HepG2 (cell line): ENCODE measurements at regions not wholly inside any gene's neighbourhood (a gene's known extent, or its start where the extent isn't known, plus 50 kb on each side); places are given as distances from the start of the nearest gene placed in this dataset.

ENCODE experiments used
- ATAC-seq: fragments of 200-7000 bp; cut with Tn5 transposase; 3 replicates; pipeline ENCODE4 v1.9.1; 2020; ENCODE audit warnings: mild to moderate bottlenecking, moderate library complexity
- BruUV-seq: library from RNA; stranded (reverse); fragments of 400-500 nt; replicated peaks from 2 replicates; lab custom pipeline; 2021; lab: Mats Ljungman, UMichigan
- CTCF ChIA-PET: fragments of 300-600 bp; formaldehyde crosslinking; extraction: SDS; loops from one replicate; lab custom pipeline; 2021; ENCODE audit warnings: low total read pairs, inconsistent platforms, low intra/inter-chr PET ratio; lab: Yijun Ruan, JAX
- POLR2A ChIA-PET: fragments of 350-600 bp; sonication (Branson Sonifier 250); formaldehyde crosslinking; loops from one replicate; lab custom pipeline; 2020; ENCODE audit warnings: antibody characterized with exemption, inconsistent platforms; lab: Yijun Ruan, JAX
- DNase-seq: peaks from one replicate; pipeline ENCODE4 v3.0.0-alpha.2; 2015; ENCODE audit warnings: low spot score
- FAIRE-seq: peaks from 3 replicates; lab custom pipeline; 2011; peaks lifted over from hg19 to GRCh38; lab: Jason Lieb, UNC
- H2AFZ ChIP-seq: one replicate; pipeline ENCODE4 v1.6.1; 2011; ENCODE audit warnings: low read length, inconsistent platforms
- H3K27ac ChIP-seq: fragments of 300-600 bp; 3 replicates; pipeline ENCODE4 v1.8.0; 2011; ENCODE audit warnings: mixed run types, mild to moderate bottlenecking, mixed read lengths, low read length, inconsistent platforms; ENCODE audit not compliant: insufficient read depth; ENCODE audit errors: extremely low read length
- H3K27me3 ChIP-seq, 2 experiments: fragments of 200-600 bp in 1 of 2; 2 replicates in 1 of 2; 3 replicates in 1 of 2; pipeline versions ENCODE4 v1.6.0 to v1.8.0; 2011; ENCODE audit warnings: low read length in 2 of 2, mild to moderate bottlenecking in 2 of 2, moderate library complexity in 2 of 2, inconsistent platforms in 1 of 2; ENCODE audit not compliant: insufficient read depth in 2 of 2, control insufficient read depth in 1 of 2
- H3K36me3 ChIP-seq, 2 experiments: fragments of 200-600 bp in 1 of 2; replicated peaks in 1 of 2; 2 replicates in 1 of 2; 3 replicates in 1 of 2; pipeline versions ENCODE4 v1.5.1 to v1.8.0; 2011; ENCODE audit warnings: low read length in 2 of 2, inconsistent platforms in 1 of 2; ENCODE audit not compliant: insufficient read depth in 2 of 2, control insufficient read depth in 1 of 2
- H3K4me1 ChIP-seq: 2 replicates; pipeline ENCODE4 v1.5.1; 2012; ENCODE audit warnings: low read length, inconsistent platforms; ENCODE audit not compliant: insufficient read depth
- H3K4me2 ChIP-seq: 2 replicates; pipeline ENCODE4 v1.6.0; 2011; ENCODE audit warnings: low read depth, low read length, inconsistent platforms
- H3K4me3 ChIP-seq, 3 experiments: fragments of 200-600 bp in 1 of 3; sonication (generic), shearing (Covaris generic) in 1 of 3; replicated peaks in 1 of 3; 2 replicates each; pipeline ENCODE4 v1.5.1; 2011 to 2016; ENCODE audit warnings: low read length in 3 of 3, inconsistent platforms in 2 of 3, low read depth in 2 of 3, mild to moderate bottlenecking in 2 of 3, control low read depth in 1 of 3, mixed read lengths in 1 of 3; ENCODE audit not compliant: insufficient read depth in 1 of 3
- H3K79me2 ChIP-seq: one replicate; pipeline ENCODE4 v1.6.1; 2011; ENCODE audit warnings: low read length, inconsistent platforms; ENCODE audit not compliant: insufficient read depth
- H3K9ac ChIP-seq: 2 replicates; pipeline ENCODE4 v1.6.0; 2011; ENCODE audit warnings: mild to moderate bottlenecking, low read depth, low read length, inconsistent platforms; ENCODE audit not compliant: insufficient read depth
- H3K9me3 ChIP-seq: 2 replicates; pipeline ENCODE4 v1.5.1; 2012; ENCODE audit warnings: mild to moderate bottlenecking, low read length
- H4K20me1 ChIP-seq: 2 replicates; pipeline ENCODE4 v1.6.0; 2011; ENCODE audit warnings: inconsistent platforms, mild to moderate bottlenecking, low read length, moderate library complexity; ENCODE audit not compliant: insufficient read depth
- IKZF5 ChIP-seq: IDR thresholded peaks from 2 replicates; pipeline ENCODE4 v1.6.1; 2018; ENCODE audit warnings: missing genetic modification reagents, mild to moderate bottlenecking, missing compliant biosample characterization
- STAT5B ChIP-seq: sonication (generic); formaldehyde crosslinking; IDR thresholded peaks from 2 replicates; pipeline ENCODE4 v1.4.0; 2020; ENCODE audit warnings: missing genetic modification reagents
- ZNF274 ChIP-seq: sonication (generic); formaldehyde crosslinking; IDR thresholded peaks from 2 replicates; pipeline ENCODE4 v1.5.1; 2020; ENCODE audit warnings: mild to moderate bottlenecking, missing genetic modification reagents
- ZNF446 ChIP-seq: sonication (generic); formaldehyde crosslinking; IDR thresholded peaks from 2 replicates; pipeline ENCODE4 v1.5.0; 2020; ENCODE audit warnings: mild to moderate bottlenecking, missing genetic modification reagents
- ZNF614 ChIP-seq: IDR thresholded peaks from 2 replicates; pipeline ENCODE4 v1.6.1; 2018; ENCODE audit warnings: missing biosample characterization, missing genetic modification reagents, inconsistent platforms, borderline replicate concordance
- WGBS: methylation state at CpG from one replicate; pipeline ENCODE4 v1.1.6; 2017; ENCODE audit warnings: low lambda C conversion rate; 5-methylcytosine and 5-hydroxymethylcytosine counted together
- in situ Hi-C: cut with HindIII; loops from 2 replicates; pipeline ENCODE4 v1.10.0; 2017; ENCODE audit warnings: low pct_unique_long_range_greater_than_20kb; ENCODE audit not compliant: extremely low pct_ligation_motif_present
- intact Hi-C: fragments of 100-400 bp; cut with micrococcal nuclease; formaldehyde crosslinking; loops from one replicate; pipeline ENCODE4 v1.10.0; 2022; ENCODE audit not compliant: unreplicated experiment
- TF ChIP-seq, protein P1 (sequence below): sonication (generic); formaldehyde crosslinking; IDR thresholded peaks from 2 replicates; pipeline ENCODE4 v1.5.0; 2020; ENCODE audit warnings: missing genetic modification reagents
- TF ChIP-seq, protein P2 (sequence below): sonication (generic); formaldehyde crosslinking; IDR thresholded peaks from 2 replicates; pipeline ENCODE4 v1.4.0; 2020; ENCODE audit warnings: mild to moderate bottlenecking, missing genetic modification reagents

DNA sequence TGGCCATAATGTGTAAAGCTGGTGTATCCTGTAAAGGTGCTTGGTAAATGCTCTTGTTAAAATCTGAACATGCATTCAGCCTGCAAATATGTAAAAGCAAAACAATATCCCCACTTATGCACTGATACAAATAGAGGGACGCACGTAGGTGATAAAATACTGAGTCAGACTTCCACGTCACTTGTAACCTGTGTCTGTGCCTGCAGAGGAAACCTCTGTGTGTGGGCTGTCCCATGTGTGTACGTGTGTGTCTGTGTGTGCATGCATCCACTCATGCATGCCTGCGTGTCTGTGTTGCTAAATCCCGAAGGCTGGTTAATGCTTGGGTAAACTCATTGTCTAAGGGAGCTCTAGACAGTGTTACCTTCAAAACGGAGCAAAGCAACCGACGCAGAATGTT lies 68.9 kb downstream of the KLF6 start:
- Histone ChIP-seq H3K79me2 (no peaks in the 10 kb centered on the region), H2AFZ (no peak overlapping the region), H3K4me3 (no peak overlapping the region), H3K27ac (no peak overlapping the region), H3K27me3 (peaks cover 2 to 36% of the 10 kb centered on the region in 2 experiments; a peak in 3 of 5 replicates), H3K9me3 (peaks cover 8% of the 10 kb centered on the region; the same call in 1 of the 2 replicates), H3K36me3 (no peaks in the 10 kb centered on the region), H3K4me2 (no peak overlapping the region), H3K9ac (no peak overlapping the region), H3K4me1 (no peaks in the 10 kb centered on the region), H4K20me1 (no peaks in the 10 kb centered on the region)
- FAIRE-seq = no peak
- in situ Hi-C loops = no loop called here
- ATAC-seq = no peak
- intact Hi-C loops = no loop called here
- TF ChIP-seq ZNF446 (CRISPR knock-in tag) (no peak), ZNF274 (no peak), STAT5B (CRISPR knock-in tag) (no peak), IKZF5 (no peak), ZNF614 (CRISPR knock-in tag) (no peak)
- TF ChIP-seq, protein P1, sequence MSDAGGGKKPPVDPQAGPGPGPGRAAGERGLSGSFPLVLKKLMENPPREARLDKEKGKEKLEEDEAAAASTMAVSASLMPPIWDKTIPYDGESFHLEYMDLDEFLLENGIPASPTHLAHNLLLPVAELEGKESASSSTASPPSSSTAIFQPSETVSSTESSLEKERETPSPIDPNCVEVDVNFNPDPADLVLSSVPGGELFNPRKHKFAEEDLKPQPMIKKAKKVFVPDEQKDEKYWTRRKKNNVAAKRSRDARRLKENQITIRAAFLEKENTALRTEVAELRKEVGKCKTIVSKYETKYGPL (CRISPR knock-in tag) = no peak
- TF ChIP-seq, protein P2, sequence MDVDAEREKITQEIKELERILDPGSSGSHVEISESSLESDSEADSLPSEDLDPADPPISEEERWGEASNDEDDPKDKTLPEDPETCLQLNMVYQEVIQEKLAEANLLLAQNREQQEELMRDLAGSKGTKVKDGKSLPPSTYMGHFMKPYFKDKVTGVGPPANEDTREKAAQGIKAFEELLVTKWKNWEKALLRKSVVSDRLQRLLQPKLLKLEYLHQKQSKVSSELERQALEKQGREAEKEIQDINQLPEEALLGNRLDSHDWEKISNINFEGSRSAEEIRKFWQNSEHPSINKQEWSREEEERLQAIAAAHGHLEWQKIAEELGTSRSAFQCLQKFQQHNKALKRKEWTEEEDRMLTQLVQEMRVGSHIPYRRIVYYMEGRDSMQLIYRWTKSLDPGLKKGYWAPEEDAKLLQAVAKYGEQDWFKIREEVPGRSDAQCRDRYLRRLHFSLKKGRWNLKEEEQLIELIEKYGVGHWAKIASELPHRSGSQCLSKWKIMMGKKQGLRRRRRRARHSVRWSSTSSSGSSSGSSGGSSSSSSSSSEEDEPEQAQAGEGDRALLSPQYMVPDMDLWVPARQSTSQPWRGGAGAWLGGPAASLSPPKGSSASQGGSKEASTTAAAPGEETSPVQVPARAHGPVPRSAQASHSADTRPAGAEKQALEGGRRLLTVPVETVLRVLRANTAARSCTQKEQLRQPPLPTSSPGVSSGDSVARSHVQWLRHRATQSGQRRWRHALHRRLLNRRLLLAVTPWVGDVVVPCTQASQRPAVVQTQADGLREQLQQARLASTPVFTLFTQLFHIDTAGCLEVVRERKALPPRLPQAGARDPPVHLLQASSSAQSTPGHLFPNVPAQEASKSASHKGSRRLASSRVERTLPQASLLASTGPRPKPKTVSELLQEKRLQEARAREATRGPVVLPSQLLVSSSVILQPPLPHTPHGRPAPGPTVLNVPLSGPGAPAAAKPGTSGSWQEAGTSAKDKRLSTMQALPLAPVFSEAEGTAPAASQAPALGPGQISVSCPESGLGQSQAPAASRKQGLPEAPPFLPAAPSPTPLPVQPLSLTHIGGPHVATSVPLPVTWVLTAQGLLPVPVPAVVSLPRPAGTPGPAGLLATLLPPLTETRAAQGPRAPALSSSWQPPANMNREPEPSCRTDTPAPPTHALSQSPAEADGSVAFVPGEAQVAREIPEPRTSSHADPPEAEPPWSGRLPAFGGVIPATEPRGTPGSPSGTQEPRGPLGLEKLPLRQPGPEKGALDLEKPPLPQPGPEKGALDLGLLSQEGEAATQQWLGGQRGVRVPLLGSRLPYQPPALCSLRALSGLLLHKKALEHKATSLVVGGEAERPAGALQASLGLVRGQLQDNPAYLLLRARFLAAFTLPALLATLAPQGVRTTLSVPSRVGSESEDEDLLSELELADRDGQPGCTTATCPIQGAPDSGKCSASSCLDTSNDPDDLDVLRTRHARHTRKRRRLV (CRISPR knock-in tag) = no peak
- no TSS peak for BruUV-seq
- WGBS = 43% methylated on average over 9 of the region's 9 CpGs
- no peak for DNase-seq
- CTCF ChIA-PET = no interaction called here
- POLR2A ChIA-PET = no interaction called here
